ENCODE measurements at regions not wholly inside any gene's neighbourhood (a gene's known extent, or its start where the extent isn't known, plus 50 kb on each side); places are given as distances from the start of the nearest gene placed in this dataset.

- Histone ChIP-seq H3K27ac (ENCODE audit: low read depth, low read length) (no peak overlapping the region), H3K27me3 (ENCODE audit: insufficient read depth, low read length) (no peaks in the 10 kb centered on the region), H4K12ac (ENCODE audit: low read depth, low read length) (no peak overlapping the region), H3K9ac (ENCODE audit: low read length) (no peak overlapping the region), H3K18ac (ENCODE audit: low read length) (no peak overlapping the region), H2BK120ac (ENCODE audit: insufficient read depth, low read length, poor library complexity) (no peak overlapping the region), H3K23ac (ENCODE audit: low read length) (no peak overlapping the region), H2AK5ac (ENCODE audit: low read length) (no peak overlapping the region), H4K8ac (ENCODE audit: low read depth, low read length) (no peak overlapping the region), H3K79me2 (ENCODE audit: control insufficient read depth, insufficient read depth, low read length, poor library complexity) (no peaks in the 10 kb centered on the region), H3K4ac (ENCODE audit: low read depth, low read length) (no peak overlapping the region), H2BK5ac (ENCODE audit: low read depth, low read length, poor library complexity) (no peak overlapping the region), H3K4me3 (ENCODE audit: low read depth, low read length) (no peak overlapping the region), H3K79me1 (ENCODE audit: low read length) (no peaks in the 10 kb centered on the region), H2BK12ac (ENCODE audit: low read length) (no peak overlapping the region), H3K4me1 (ENCODE audit: control insufficient read depth in 1 of 2, insufficient read depth in 2 of 2, low read length in 2 of 2) (no peaks in the 10 kb centered on the region), H3K4me2 (ENCODE audit: low read length) (no peak overlapping the region), H3K14ac (ENCODE audit: low read length) (no peak overlapping the region), H3K36me3 (ENCODE audit: control insufficient read depth in 1 of 2, insufficient read depth in 2 of 2, low read length in 2 of 2) (no peaks in the 10 kb centered on the region), H2AFZ (ENCODE audit: insufficient read depth, low read length, poor library complexity) (no peak overlapping the region), H4K91ac (ENCODE audit: low read depth, low read length) (no peak overlapping the region), H3K9me3 (ENCODE audit: insufficient read depth, low read depth, low read length) (no peaks in the 10 kb centered on the region)
- no CpG with 5 or more reads among the region's 8 CpGs for WGBS (ENCODE audit: extremely low coverage, insufficient coverage, insufficient read length)
- DNase-seq, result no peak
Measured at GRCh38 chr4:159674241-159674640, 571.4 kb downstream of the RAPGEF2 start.

GRCh38 chr4:159677521-159677920 lies 574.6 kb downstream of the RAPGEF2 start:
- Histone ChIP-seq H4K8ac (ENCODE audit: low read depth, low read length) (no peak overlapping the region), H2AFZ (ENCODE audit: insufficient read depth, low read length, poor library complexity) (no peak overlapping the region), H4K12ac (ENCODE audit: low read depth, low read length) (no peak overlapping the region), H3K4me2 (ENCODE audit: low read length) (no peak overlapping the region), H3K18ac (ENCODE audit: low read length) (no peak overlapping the region), H3K9me3 (ENCODE audit: insufficient read depth, low read depth, low read length) (no peaks in the 10 kb centered on the region), H3K4me3 (ENCODE audit: low read depth, low read length) (no peak overlapping the region), H3K27ac (ENCODE audit: low read depth, low read length) (no peak overlapping the region), H2BK5ac (ENCODE audit: low read depth, low read length, poor library complexity) (no peak overlapping the region), H2AK5ac (ENCODE audit: low read length) (no peak overlapping the region), H3K9ac (ENCODE audit: low read length) (no peak overlapping the region), H3K79me1 (ENCODE audit: low read length) (no peaks in the 10 kb centered on the region), H3K4ac (ENCODE audit: low read depth, low read length) (no peak overlapping the region), H3K23ac (ENCODE audit: low read length) (no peak overlapping the region), H3K4me1 (ENCODE audit: control insufficient read depth in 1 of 2, insufficient read depth in 2 of 2, low read length in 2 of 2) (no peaks in the 10 kb centered on the region), H3K27me3 (ENCODE audit: insufficient read depth, low read length) (no peaks in the 10 kb centered on the region), H3K14ac (ENCODE audit: low read length) (no peak overlapping the region), H2BK12ac (ENCODE audit: low read length) (no peak overlapping the region), H3K79me2 (ENCODE audit: control insufficient read depth, insufficient read depth, low read length, poor library complexity) (no peaks in the 10 kb centered on the region), H3K36me3 (ENCODE audit: control insufficient read depth in 1 of 2, insufficient read depth in 2 of 2, low read length in 2 of 2) (no peaks in the 10 kb centered on the region), H4K91ac (ENCODE audit: low read depth, low read length) (no peak overlapping the region), H2BK120ac (ENCODE audit: insufficient read depth, low read length, poor library complexity) (no peak overlapping the region)
- WGBS (ENCODE audit: extremely low coverage, insufficient coverage, insufficient read length), result no CpG with 5 or more reads among the region's 1 CpG
- DNase-seq, result no peak

GRCh38 chr4:159682996-159683395 lies 580.1 kb downstream of the RAPGEF2 start:
- Histone ChIP-seq H3K14ac (ENCODE audit: low read length) (no peak overlapping the region), H3K9me3 (ENCODE audit: insufficient read depth, low read depth, low read length) (no peaks in the 10 kb centered on the region), H3K4me3 (ENCODE audit: low read depth, low read length) (no peak overlapping the region), H4K12ac (ENCODE audit: low read depth, low read length) (no peak overlapping the region), H3K4ac (ENCODE audit: low read depth, low read length) (no peak overlapping the region), H2AFZ (ENCODE audit: insufficient read depth, low read length, poor library complexity) (no peak overlapping the region), H2BK120ac (ENCODE audit: insufficient read depth, low read length, poor library complexity) (no peak overlapping the region), H3K18ac (ENCODE audit: low read length) (no peak overlapping the region), H3K27ac (ENCODE audit: low read depth, low read length) (no peak overlapping the region), H3K9ac (ENCODE audit: low read length) (no peak overlapping the region), H3K79me2 (ENCODE audit: control insufficient read depth, insufficient read depth, low read length, poor library complexity) (no peaks in the 10 kb centered on the region), H4K8ac (ENCODE audit: low read depth, low read length) (no peak overlapping the region), H3K4me1 (ENCODE audit: control insufficient read depth in 1 of 2, insufficient read depth in 2 of 2, low read length in 2 of 2) (no peaks in the 10 kb centered on the region), H3K36me3 (ENCODE audit: control insufficient read depth in 1 of 2, insufficient read depth in 2 of 2, low read length in 2 of 2) (no peaks in the 10 kb centered on the region), H4K91ac (ENCODE audit: low read depth, low read length) (no peak overlapping the region), H3K23ac (ENCODE audit: low read length) (no peak overlapping the region), H3K4me2 (ENCODE audit: low read length) (no peak overlapping the region), H2AK5ac (ENCODE audit: low read length) (no peak overlapping the region), H3K79me1 (ENCODE audit: low read length) (no peaks in the 10 kb centered on the region), H2BK12ac (ENCODE audit: low read length) (no peak overlapping the region), H2BK5ac (ENCODE audit: low read depth, low read length, poor library complexity) (no peak overlapping the region), H3K27me3 (ENCODE audit: insufficient read depth, low read length) (no peaks in the 10 kb centered on the region)
- no peak for DNase-seq
- no CpG with 5 or more reads among the region's 4 CpGs for WGBS (ENCODE audit: extremely low coverage, insufficient coverage, insufficient read length)

GRCh38 chr4:159684061-159684460 lies 581.2 kb downstream of the RAPGEF2 start:
- no peak overlapping the region for H2BK120ac ChIP-seq (ENCODE audit: insufficient read depth, low read length, poor library complexity)
- no peak overlapping the region for H2AFZ ChIP-seq (ENCODE audit: insufficient read depth, low read length, poor library complexity)
- H3K4me2 ChIP-seq (ENCODE audit: low read length), result no peak overlapping the region
- H2BK5ac ChIP-seq (ENCODE audit: low read depth, low read length, poor library complexity), result no peak overlapping the region
- H3K36me3 ChIP-seq (ENCODE audit: control insufficient read depth in 1 of 2, insufficient read depth in 2 of 2, low read length in 2 of 2), result no peaks in the 10 kb centered on the region
- H3K9me3 ChIP-seq (ENCODE audit: insufficient read depth, low read depth, low read length), result no peaks in the 10 kb centered on the region
- H3K23ac ChIP-seq (ENCODE audit: low read length), result no peak overlapping the region
- no peak for DNase-seq
- H4K12ac ChIP-seq (ENCODE audit: low read depth, low read length), result no peak overlapping the region
- H3K79me2 ChIP-seq (ENCODE audit: control insufficient read depth, insufficient read depth, low read length, poor library complexity), result no peaks in the 10 kb centered on the region
- H2BK12ac ChIP-seq (ENCODE audit: low read length), result no peak overlapping the region
- no peak overlapping the region for H4K91ac ChIP-seq (ENCODE audit: low read depth, low read length)
- no peak overlapping the region for H3K4ac ChIP-seq (ENCODE audit: low read depth, low read length)
- WGBS (ENCODE audit: extremely low coverage, insufficient coverage, insufficient read length), result no CpG with 5 or more reads among the region's 1 CpG
- no peak overlapping the region for H3K4me3 ChIP-seq (ENCODE audit: low read depth, low read length)
- no peak overlapping the region for H3K18ac ChIP-seq (ENCODE audit: low read length)
- H4K8ac ChIP-seq (ENCODE audit: low read depth, low read length), result no peak overlapping the region
- H2AK5ac ChIP-seq (ENCODE audit: low read length), result no peak overlapping the region
- H3K27ac ChIP-seq (ENCODE audit: low read depth, low read length), result no peak overlapping the region
- H3K9ac ChIP-seq (ENCODE audit: low read length), result no peak overlapping the region
- no peak overlapping the region for H3K14ac ChIP-seq (ENCODE audit: low read length)
- no peaks in the 10 kb centered on the region for H3K79me1 ChIP-seq (ENCODE audit: low read length)
- no peaks in the 10 kb centered on the region for H3K27me3 ChIP-seq (ENCODE audit: insufficient read depth, low read length)
- no peaks in the 10 kb centered on the region for H3K4me1 ChIP-seq (ENCODE audit: control insufficient read depth in 1 of 2, insufficient read depth in 2 of 2, low read length in 2 of 2)
